ENCODE measurements at regions not wholly inside any gene's neighbourhood (a gene's known extent, or its start where the extent isn't known, plus 50 kb on each side); places are given as distances from the start of the nearest gene placed in this dataset.

DNA sequence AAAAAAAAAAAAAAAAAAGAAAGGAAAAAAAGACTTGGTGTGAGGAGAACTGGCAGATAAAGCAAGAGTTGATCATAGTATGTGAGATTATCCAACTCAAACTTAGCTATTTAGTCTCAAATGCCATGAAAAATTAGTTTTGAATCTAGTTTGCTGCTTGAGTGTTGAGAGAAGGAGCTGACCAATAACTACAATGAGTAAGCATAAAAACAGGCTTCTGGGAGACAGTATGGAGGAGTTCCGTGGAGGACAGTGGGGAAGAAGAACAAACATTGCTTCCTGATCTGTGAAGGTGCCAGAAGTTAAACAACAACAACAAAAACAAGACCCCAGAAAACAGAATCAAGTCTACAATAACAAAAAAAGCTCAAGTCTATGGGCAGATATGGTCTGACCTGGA, 317.1 kb upstream of the POT1 start:
- H3K4me3 ChIP-seq (ENCODE audit: low read depth, low read length), result no peak overlapping the region
- no peak for TF ChIP-seq CTCF (IDR thresholded peaks at IDR 0.05; ENCODE audit: low read depth, low read length)
- DNase-seq (ENCODE audit: low read depth, low spot score), result no peak
- in situ Hi-C loops (cut with HindIII; ENCODE audit: low sequenced_read_pairs), result no loop called here

DNA sequence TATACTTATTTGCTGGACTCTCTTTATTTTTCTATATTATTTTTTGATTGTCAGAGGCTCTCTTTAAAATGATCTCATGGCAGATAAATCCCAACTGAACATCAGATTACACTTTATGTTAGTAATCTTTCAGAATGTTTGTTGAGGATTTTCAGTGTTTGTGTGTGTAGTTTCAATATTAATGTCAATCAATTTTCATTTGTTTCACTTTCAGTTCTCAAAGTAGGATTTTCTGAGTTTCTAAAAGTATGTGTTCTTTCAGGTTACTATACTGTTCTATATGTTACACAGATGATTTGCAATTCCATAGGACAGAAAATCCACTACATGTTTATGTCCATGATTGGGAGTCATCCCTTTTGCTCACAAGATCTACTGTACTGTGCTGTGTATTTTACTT, 311.9 kb upstream of the POT1 start:
- DNase-seq (ENCODE audit: low read depth, low spot score), result no peak
- no peak overlapping the region for H3K4me3 ChIP-seq (ENCODE audit: low read depth, low read length)
- TF ChIP-seq CTCF (IDR thresholded peaks at IDR 0.05; ENCODE audit: low read depth, low read length), result no peak
- in situ Hi-C loops (cut with HindIII; ENCODE audit: low sequenced_read_pairs), result no loop called here

- TF ChIP-seq CTCF (IDR thresholded peaks at IDR 0.05; ENCODE audit: low read depth, low read length), result no peak
- DNase-seq (ENCODE audit: low read depth, low spot score), result no peak
These were observed 293.0 kb upstream of the POT1 start for GRCh38 chr7:125222596-125222995.

GRCh38 chr7:125218076-125218475, 288.5 kb upstream of the POT1 start:
- in situ Hi-C loops (cut with HindIII; ENCODE audit: low sequenced_read_pairs), result no loop called here
- H3K4me3 ChIP-seq (ENCODE audit: low read depth, low read length), result no peak overlapping the region
- TF ChIP-seq CTCF (IDR thresholded peaks at IDR 0.05; ENCODE audit: low read depth, low read length), result no peak
- no peak for DNase-seq (ENCODE audit: low read depth, low spot score)

More at GRCh38 chr7:125222596-125222995, 293.0 kb upstream of the POT1 start:
- no peak overlapping the region for H3K4me3 ChIP-seq (ENCODE audit: low read depth, low read length)
- in situ Hi-C loops (cut with HindIII; ENCODE audit: low sequenced_read_pairs), result no loop called here

DNA sequence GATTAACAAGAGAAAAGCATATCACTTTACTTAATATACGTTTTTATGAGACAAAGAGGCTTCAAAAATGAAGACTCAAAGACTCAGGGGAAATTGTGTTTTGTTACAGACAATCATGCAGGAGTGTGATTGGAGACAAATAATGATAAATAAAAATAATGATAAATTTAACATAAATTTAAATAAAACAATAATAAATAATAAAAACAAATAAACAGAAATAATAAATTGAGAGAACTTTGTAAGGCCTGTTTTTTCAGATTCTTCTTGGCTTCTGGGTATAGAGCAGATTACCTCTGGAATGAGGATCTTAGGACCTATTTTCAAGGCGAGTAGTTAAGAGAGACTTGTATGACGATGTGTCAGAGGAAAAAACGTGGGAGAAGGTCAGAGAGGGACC, 271.4 kb upstream of the POT1 start:
- no peak for DNase-seq (ENCODE audit: low read depth, low spot score)
- TF ChIP-seq CTCF (IDR thresholded peaks at IDR 0.05; ENCODE audit: low read depth, low read length), result no peak
- no peak overlapping the region for H3K4me3 ChIP-seq (ENCODE audit: low read depth, low read length)
- in situ Hi-C loops (cut with HindIII; ENCODE audit: low sequenced_read_pairs), result no loop called here

DNA sequence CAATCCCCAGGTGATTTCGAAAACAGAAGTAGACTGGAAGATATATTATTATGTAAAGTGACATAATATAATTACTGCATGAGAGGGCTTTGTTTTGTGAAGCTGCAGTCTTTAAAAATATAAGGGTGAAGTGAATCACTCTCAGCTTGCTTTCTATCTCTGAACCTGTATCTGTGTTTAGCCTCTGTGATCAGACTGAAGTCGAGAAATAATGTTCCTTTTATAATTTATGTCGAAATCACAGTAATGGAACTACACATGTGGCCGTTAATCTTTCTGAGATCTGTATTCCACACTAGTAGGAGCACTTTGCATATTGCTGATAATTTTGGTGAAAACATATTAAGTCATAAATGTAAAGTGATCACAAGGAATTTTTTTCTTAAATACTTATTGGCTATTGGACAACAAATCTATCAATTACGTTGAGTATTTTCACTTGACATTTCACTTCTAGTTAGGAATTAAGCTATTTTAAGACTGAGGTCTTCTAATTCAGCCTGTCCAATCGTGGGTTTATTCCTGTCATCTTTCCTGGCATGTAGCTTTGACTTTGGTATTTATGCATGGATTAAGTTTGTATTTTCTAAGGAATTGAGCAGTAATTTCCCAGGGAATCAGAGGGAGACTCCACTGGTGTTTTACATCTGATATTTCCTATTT, 268.2 kb upstream of the POT1 start:
- in situ Hi-C loops (cut with HindIII; ENCODE audit: low sequenced_read_pairs), result no loop called here
- TF ChIP-seq CTCF (IDR thresholded peaks at IDR 0.05; ENCODE audit: low read depth, low read length), result no peak
- DNase-seq (ENCODE audit: low read depth, low spot score), result no peak
- H3K4me3 ChIP-seq (ENCODE audit: low read depth, low read length), result no peak overlapping the region
